ENCODE measurements at regions not wholly inside any gene's neighbourhood (a gene's known extent, or its start where the extent isn't known, plus 50 kb on each side); places are given as distances from the start of the nearest gene placed in this dataset.

GRCh38 chr3:168624892-168625448, 529.2 kb upstream of the GOLIM4 start:
- no peak for DNase-seq

GRCh38 chr3:168624195-168624594, 528.5 kb upstream of the GOLIM4 start:
- no peak for DNase-seq

GRCh38 chr3:168622795-168623194, 527.1 kb upstream of the GOLIM4 start:
- no peak for DNase-seq

DNA sequence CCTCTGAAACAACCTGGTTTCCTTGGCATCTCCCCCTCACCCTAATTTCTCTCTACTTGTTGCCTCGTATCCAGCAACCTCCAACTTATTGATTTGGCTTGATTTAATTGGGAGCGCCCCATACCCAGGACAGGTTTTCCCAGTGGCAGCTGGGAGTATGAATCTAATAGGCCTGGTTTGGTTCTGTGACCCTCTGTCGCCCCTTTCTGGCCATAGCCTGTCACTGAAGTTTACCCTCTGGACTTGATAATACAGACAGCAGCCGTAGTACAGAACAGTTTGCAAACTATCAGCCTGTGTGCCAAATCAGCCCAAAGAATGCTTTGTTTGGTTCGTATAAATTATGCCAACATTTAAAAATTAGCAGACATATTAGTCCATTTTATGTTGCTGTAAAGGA, 525.1 kb upstream of the GOLIM4 start:
- DNase-seq = no peak

- no peak for DNase-seq
Observed at GRCh38 chr3:168618827-168619470, 523.2 kb upstream of the GOLIM4 start.

DNA sequence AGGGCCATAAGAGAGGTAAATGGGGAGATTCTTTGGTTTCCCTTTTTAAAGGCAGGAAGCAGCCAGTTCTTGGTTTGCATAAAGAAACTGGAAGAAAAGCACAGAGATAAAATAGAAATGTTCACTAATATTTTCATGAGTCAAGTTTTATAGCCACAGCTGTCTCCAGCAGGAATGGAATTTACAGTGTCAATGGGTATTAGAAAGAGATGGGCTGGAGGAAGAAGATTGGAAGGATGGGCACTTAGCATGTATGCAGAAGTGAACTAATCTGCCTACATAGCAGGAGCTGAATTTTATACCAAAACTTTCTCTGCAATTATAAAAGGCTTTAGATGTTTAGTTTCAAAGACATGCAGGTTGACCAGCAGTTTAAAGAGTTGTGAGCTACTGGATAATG, 521.9 kb upstream of the GOLIM4 start:
- no peak for DNase-seq

- DNase-seq = no peak
Observed at GRCh38 chr3:168616915-168617314, 521.2 kb upstream of the GOLIM4 start.

DNA sequence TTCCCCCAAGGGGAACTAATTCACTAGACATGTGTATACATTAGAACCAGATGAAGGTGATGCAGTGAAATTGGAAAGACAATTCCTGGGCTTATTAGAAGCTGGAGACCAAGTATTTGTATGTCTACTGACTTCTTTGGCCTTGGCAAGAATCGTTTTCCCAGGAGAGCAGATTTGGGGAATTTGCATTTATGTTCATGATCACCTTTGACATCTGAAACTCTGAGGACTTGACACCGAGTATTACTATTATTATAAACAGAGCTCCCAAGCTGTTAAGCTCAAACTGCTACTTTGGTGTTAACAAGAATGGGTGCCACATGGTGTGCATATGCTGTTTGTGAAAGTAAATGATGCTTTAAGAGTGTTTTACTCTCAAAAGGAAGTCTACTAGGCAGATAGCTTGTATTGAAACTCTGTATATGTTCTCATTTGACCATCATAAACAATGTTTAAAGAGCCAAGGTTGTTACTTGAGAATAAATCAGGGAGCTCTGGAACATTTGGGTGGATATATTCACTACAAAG, 519.8 kb upstream of the GOLIM4 start:
- DNase-seq = no peak

DNA sequence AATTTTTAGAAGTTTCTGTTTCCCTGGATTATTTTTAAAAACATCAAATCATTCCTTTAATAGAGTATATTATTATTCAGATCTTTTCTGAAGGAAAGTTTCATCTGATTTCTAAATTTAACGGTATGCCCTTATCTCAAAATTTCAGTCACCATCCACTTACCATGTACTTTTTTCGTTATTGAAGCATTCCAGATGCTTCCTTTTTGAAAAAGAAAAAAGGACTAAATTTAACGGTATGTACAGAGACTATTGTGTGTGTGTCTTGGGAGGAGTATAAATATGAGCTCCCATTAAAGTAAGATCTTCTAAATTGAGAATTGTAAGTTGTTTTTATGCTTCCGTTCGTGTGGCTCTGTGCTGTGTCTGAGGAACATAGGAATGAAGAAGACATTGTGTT, 517.4 kb upstream of the GOLIM4 start:
- no peak for DNase-seq

GRCh38 chr3:168612671-168613070, 516.9 kb upstream of the GOLIM4 start:
- no peak for DNase-seq

DNA sequence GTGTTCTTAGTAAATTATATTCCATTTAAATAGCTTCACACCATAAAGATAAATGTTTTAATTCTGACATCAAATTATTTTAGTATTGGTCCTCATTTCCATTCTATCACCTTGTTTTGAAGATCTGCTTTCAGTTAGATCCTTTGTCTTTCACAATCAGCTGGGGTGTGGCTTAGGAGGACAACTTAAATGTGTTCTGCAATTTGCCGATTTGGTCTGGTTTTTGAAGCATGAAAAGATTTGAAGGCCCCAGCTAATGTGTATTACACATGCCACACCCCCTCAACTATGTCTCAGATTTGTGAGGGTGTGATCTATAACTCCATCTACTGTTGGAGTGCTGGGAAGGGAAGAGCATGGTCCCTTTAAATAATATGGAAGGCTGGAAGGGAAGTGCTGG, 516.1 kb upstream of the GOLIM4 start:
- no peak for DNase-seq

DNA sequence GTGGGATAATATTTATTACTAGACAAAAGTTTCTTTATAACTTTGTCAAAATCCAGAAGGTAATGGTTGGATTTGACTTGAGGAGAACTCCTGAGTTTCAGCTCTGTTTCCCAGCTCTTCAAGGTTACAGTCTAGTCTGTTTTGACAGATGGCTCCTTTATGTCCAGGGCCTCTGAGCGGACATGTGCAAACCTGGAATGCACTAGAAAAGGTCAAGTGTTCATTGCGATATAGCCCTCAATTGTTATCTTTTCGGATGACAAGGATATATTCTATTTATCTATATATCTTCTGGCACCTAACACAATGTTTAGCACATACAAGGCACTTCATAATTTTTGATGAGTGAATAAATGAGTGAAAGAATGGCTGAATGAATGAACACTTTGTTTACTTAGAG, 513.2 kb upstream of the GOLIM4 start:
- no peak for DNase-seq

DNA sequence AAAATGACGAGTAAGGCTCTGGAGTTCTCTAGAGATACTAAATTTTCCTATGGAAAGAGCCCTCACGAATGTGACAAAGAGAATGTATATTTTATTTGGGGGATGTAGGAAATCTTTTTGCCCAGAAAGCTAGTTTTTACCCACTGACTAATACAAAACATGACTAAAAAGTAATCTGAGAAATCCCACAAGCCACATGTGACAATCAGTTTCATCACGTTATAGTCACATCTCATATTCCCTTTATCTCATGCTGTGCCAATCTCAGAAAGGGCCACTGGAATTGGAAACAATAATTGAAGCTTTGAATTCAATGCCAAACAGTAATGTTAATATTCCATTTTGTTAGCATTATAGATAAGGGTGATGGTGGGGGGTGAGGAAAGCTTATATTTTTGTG, 509.0 kb upstream of the GOLIM4 start:
- DNase-seq = no peak

- no peak for DNase-seq
Observed at GRCh38 chr3:168598250-168598649, 502.5 kb upstream of the GOLIM4 start.

- no peak for DNase-seq
Observed at GRCh38 chr3:168596175-168596823, 500.6 kb upstream of the GOLIM4 start.

DNA sequence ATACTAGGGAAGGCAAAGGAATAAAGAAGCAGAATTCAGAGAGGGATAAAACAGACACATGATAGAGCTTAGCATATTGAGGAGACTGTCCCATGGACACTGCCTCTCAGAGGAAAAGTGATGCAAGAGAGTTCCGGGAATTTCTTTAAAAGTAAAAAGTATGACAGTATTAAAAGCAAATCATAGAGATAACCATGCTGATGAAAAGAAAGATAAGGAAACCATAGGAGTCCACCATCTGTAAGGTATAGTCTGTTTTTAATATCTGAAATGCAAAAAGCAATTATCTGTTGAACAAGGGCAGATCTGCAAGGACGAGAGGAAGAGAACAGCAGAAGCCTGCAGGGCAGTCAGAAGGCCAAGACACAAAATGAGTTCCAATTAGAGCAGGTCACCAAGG, 495.9 kb upstream of the GOLIM4 start:
- no peak for DNase-seq

- no peak for DNase-seq
Observed at GRCh38 chr3:168589376-168589775, 493.7 kb upstream of the GOLIM4 start.

DNA sequence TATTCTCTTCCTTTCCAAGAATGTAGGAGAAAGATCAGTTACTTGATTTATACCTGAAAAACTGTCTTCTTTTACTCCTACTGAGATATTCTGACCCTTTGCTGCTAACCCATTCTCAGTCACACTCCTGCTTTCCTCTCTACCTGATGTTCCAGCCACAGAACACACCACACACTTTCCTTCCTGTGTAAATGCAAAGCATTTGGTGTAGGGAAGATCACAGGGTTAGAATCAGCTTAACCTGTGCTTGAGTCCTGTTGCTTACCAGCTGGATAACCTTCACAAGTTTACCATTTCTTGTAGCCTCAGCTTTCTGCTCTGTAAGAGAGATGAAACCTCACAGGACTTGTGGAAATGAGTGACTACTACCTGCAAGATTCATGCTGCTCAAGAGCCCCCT, 489.8 kb upstream of the GOLIM4 start:
- no peak for DNase-seq

GRCh38 chr3:168583977-168584376, 488.3 kb upstream of the GOLIM4 start:
- DNase-seq = no peak

DNA sequence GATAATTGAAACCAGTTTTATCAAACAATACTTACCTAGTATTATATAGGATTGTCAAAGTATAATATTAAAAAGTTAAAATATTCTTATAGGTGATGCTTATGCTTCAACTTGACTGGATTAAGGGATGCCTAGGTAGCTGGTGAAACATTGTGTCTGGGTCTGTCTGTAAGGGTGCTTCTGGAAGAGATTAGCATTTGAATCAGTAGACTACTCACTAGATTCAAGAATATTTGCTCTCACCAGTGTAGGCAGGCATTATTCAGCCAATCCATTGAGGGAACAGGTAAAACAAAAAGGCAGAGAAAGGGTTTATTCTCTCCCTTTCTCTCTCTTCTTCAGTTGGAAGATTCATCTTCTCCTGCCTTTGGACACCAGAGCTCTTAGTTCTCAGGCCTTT, 486.8 kb upstream of the GOLIM4 start:
- DNase-seq = no peak

GRCh38 chr3:168581771-168582225, 486.1 kb upstream of the GOLIM4 start:
- DNase-seq = no peak

DNA sequence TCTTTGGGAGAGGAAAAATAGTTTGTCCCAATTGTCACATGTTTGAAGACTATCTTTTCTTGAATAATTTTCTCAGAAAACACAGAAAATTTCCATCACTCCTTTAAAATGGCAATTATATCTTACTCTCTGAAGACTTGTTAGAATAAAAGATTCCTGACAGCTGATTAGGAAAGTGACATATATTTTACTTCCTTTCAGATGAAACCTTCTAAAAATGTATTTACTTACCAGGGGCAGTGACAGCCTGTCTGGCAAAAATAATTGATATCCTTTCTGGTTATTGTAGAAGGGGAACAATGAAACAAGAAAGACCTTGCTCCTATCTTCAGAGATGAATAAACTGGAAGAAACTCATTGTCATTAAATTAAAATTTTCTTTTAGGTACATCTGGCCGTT, 483.3 kb upstream of the GOLIM4 start:
- no peak for DNase-seq

GRCh38 chr3:168575750-168576149, 480.0 kb upstream of the GOLIM4 start:
- no peak for DNase-seq

GRCh38 chr3:168574455-168575158, 478.9 kb upstream of the GOLIM4 start:
- no peak for DNase-seq
